Heart left ventricle (tissue), 16 donors: ENCODE measurements at regions not wholly inside any gene's neighbourhood (a gene's known extent, or its start where the extent isn't known, plus 50 kb on each side); places are given as distances from the start of the nearest gene placed in this dataset.

Experiments used
- ATAC-seq, 4 donors: fragments of 200-7000 bp; cut with Tn5 transposase; one replicate each; pipeline ENCODE4 v1.9.1; 2020 to 2022; ENCODE audit warnings: moderate library complexity in 4 of 4, mild to moderate bottlenecking in 3 of 4, moderate number of reproducible peaks in 1 of 4
- DNase-seq, 5 donors: peaks; one replicate each; pipeline ENCODE4 v3.0.0-alpha.2; 2020
- H3K27ac ChIP-seq, 12 donors: fragments of 200-600 bp; sonication (generic) in 4 of 12; one replicate each; pipeline versions ENCODE4 v1.5.0 to v1.8.0; 2016 to 2022; ENCODE audit warnings: mild to moderate bottlenecking in 2 of 12
- H3K27me3 ChIP-seq, 9 donors: fragments of 200-600 bp; sonication (generic) in 2 of 9; one replicate each; pipeline versions ENCODE4 v1.5.1 to v1.8.0; 2016 to 2022; ENCODE audit warnings: mild to moderate bottlenecking in 3 of 9
- H3K36me3 ChIP-seq, 9 donors: fragments of 200-600 bp; sonication (generic) in 2 of 9; one replicate each; pipeline versions ENCODE4 v1.5.0 to v1.8.0; 2018 to 2022; ENCODE audit warnings: mild to moderate bottlenecking in 2 of 9
- H3K4me1 ChIP-seq, 12 donors: fragments of 200-600 bp; sonication (generic) in 4 of 12; one replicate each; pipeline versions ENCODE4 v1.5.0 to v1.8.0; 2016 to 2022; ENCODE audit warnings: mild to moderate bottlenecking in 3 of 12
- H3K4me3 ChIP-seq, 12 donors: fragments of 200-600 bp; sonication (generic) in 4 of 12; one replicate each; pipeline versions ENCODE4 v1.5.0 to v1.8.0; 2017 to 2022; ENCODE audit warnings: mild to moderate bottlenecking in 9 of 12, moderate library complexity in 4 of 12
- H3K9me3 ChIP-seq, 12 donors: fragments of 200-600 bp; sonication (generic) in 4 of 12; one replicate each; pipeline versions ENCODE4 v1.5.0 to v1.8.0; 2016 to 2022; ENCODE audit warnings: mild to moderate bottlenecking in 1 of 12
- CTCF ChIP-seq, 12 donors: fragments of 200-600 bp; sonication (generic) in 4 of 12; IDR thresholded peaks; one replicate each; pipeline versions ENCODE4 v1.5.0 to v1.8.0; 2018 to 2022; ENCODE audit warnings: antibody characterized with exemption in 12 of 12, mild to moderate bottlenecking in 5 of 12
- POLR2A ChIP-seq, 2 donors: fragments of 450-650 bp; IDR thresholded peaks; one replicate each; pipeline ENCODE4 v1.6.1; 2017; ENCODE audit warnings: antibody characterized with exemption in 2 of 2, mild to moderate bottlenecking in 2 of 2, moderate library complexity in 2 of 2
- WGBS, 4 donors: extraction: QIAGEN DNeasy Blood & Tissue Kit in 2 of 4; methylation state at CpG; one replicate each; pipeline versions ENCODE4 v1.1.5 to v1.1.7; 2013 to 2018; 5-methylcytosine and 5-hydroxymethylcytosine counted together
- intact Hi-C, 10 donors: fragments of 100-400 bp; cut with DNase I; formaldehyde crosslinking; loops; one replicate each; pipeline versions ENCODE4 v1.11.1 to v1.14.2; 2022
- donor health status: ischemic (EF 13 %, LVEDD 7.1; RV severe dilation, severe dysfunction).
- donor health status: healthy with polysubstance abuse.
- donor health status: DM: no; HTN: yes; CAD: no.
- donor health status: DM: no; HTN: no; CAD: no.
- donor health status: ischemic (EF 25% LVEDD 6.9; RV normal size, moderate dysfunction).
- donor health status: ischemic (EF 25% LVEDD 5.7; RV mildly dilated, moderate dysfunction).
- donor health status: healthy.
- donor health status: DM: yes; HTN: yes; CAD: no.
- donor health status: ischemic (EF 35%, LVEDD 5.7; RV mildly dilated, moderate dysfunction).
- donor health status: nonischemic (EF 11% LVEDD 7.7; RV severe dilation, severe dysfunction).
- donor health status: DM: yes; HTN: yes; CAD: no.
- donor health status: PGD.
- donor health status: ischemic (EF 29% LVEDD 5.4; RV normal size, mild dysfunction).
- donor health status: nonischemic (EF 23%, LVEDD 6.1; RV moderate dilation, normal function).

GRCh38 chr4:148944839-148945219 is 502.6 kb upstream of the NR3C2 start:
- intact Hi-C loops, result no loop called here

GRCh38 chr4:148944136-148944838 is 502.1 kb upstream of the NR3C2 start:
- H3K36me3 ChIP-seq, result no peaks in the 10 kb centered on the region
- DNase-seq (no peak), ATAC-seq (no peak)
- TF ChIP-seq CTCF (IDR thresholded peaks at IDR 0.05) (no peak), POLR2A (IDR thresholded peaks at IDR 0.05) (no peak)
- H3K4me1 ChIP-seq, result no peaks in the 10 kb centered on the region
- peaks cover 0 to 3% (median 0%) of the 10 kb centered on the region in 12 donors for H3K9me3 ChIP-seq
- H3K27ac ChIP-seq, result no peak overlapping the region
- 75 to 83% (median 78%) methylated on average over 10 of the region's 10 CpGs for WGBS, 4 donors
- no peaks in the 10 kb centered on the region for H3K27me3 ChIP-seq
- H3K4me3 ChIP-seq, result no peak overlapping the region
- intact Hi-C loops, result no loop called here

More at GRCh38 chr4:148944839-148945219, 502.6 kb upstream of the NR3C2 start:
- DNase-seq (no peak), ATAC-seq (no peak)
- H3K9me3 ChIP-seq, result peaks cover 0 to 3% (median 0%) of the 10 kb centered on the region in 12 donors
- no peak overlapping the region for H3K27ac ChIP-seq
- no peaks in the 10 kb centered on the region for H3K4me1 ChIP-seq
- H3K36me3 ChIP-seq, result no peaks in the 10 kb centered on the region
- TF ChIP-seq CTCF (IDR thresholded peaks at IDR 0.05), result no peak
- TF ChIP-seq POLR2A (IDR thresholded peaks at IDR 0.05), result no peak
- H3K27me3 ChIP-seq, result no peaks in the 10 kb centered on the region
- no peak overlapping the region for H3K4me3 ChIP-seq

GRCh38 chr4:148934926-148935578 is 492.8 kb upstream of the NR3C2 start:
- H3K9me3 ChIP-seq, result peaks cover 0 to 15% (median 0%) of the 10 kb centered on the region in 12 donors

More at GRCh38 chr4:148934926-148935578, 492.8 kb upstream of the NR3C2 start:
- Histone ChIP-seq H3K4me3 (no peak overlapping the region), H3K27ac (no peak overlapping the region), H3K4me1 (no peaks in the 10 kb centered on the region), H3K27me3 (no peaks in the 10 kb centered on the region), H3K36me3 (no peaks in the 10 kb centered on the region)
- intact Hi-C loops, result no loop called here
- TF ChIP-seq POLR2A (IDR thresholded peaks at IDR 0.05), result no peak
- TF ChIP-seq CTCF (IDR thresholded peaks at IDR 0.05), result no peak
- ATAC-seq (no peak), DNase-seq (no peak)
- WGBS, 4 donors, result 51 to 83% (median 55%) methylated on average over 3 of the region's 3 CpGs
